ENCODE measurements at regions not wholly inside any gene's neighbourhood (a gene's known extent, or its start where the extent isn't known, plus 50 kb on each side); places are given as distances from the start of the nearest gene placed in this dataset.

- TF ChIP-seq CTCF (IDR thresholded peaks at IDR 0.05) (no peak), POLR2AphosphoS5 (IDR thresholded peaks at IDR 0.05) (no peak)
Observed at GRCh38 chr18:76667603-76668002, 154.8 kb upstream of the ZNF236 start.

All from transverse colon (tissue), 4 donors.